Neural progenitor cell (in vitro differentiated cells): ENCODE measurements at regions not wholly inside any gene's neighbourhood (a gene's known extent, or its start where the extent isn't known, plus 50 kb on each side); places are given as distances from the start of the nearest gene placed in this dataset.
"Not testable (repeated sequence)": the region's sequence is repeated elsewhere in the genome, so short reads cannot be mapped to it uniquely, and the experiment has no call there.

ENCODE experiments used
- DNase-seq: peaks from one replicate; pipeline ENCODE4 v3.0.0-alpha.2; 2016; ENCODE audit warnings: low spot score
- H2AFZ ChIP-seq: fragments of 200-600 bp; sonication (generic); replicated peaks from 2 replicates; pipeline ENCODE4 v1.6.1; 2016; ENCODE audit warnings: antibody characterized with exemption
- H3F3A ChIP-seq: fragments of 200-600 bp; sonication (generic); 2 replicates; pipeline ENCODE4 v1.6.1; 2016; ENCODE audit warnings: antibody characterized with exemption, low read depth
- H3K27ac ChIP-seq: fragments of 200-600 bp; sonication (generic); 2 replicates; pipeline ENCODE4 v1.5.1; 2016; ENCODE audit warnings: mild to moderate bottlenecking
- H3K27me3 ChIP-seq: fragments of 200-600 bp; sonication (generic); 2 replicates; pipeline ENCODE4 v1.6.1; 2016; ENCODE audit warnings: mild to moderate bottlenecking, moderate library complexity
- H3K36me3 ChIP-seq: fragments of 200-600 bp; sonication (generic); 2 replicates; pipeline ENCODE4 v1.5.1; 2016
- H3K4me1 ChIP-seq: fragments of 200-600 bp; sonication (generic); 2 replicates; pipeline ENCODE4 v1.6.1; 2016; ENCODE audit warnings: mixed run types
- H3K4me2 ChIP-seq: fragments of 200-600 bp; sonication (generic); 2 replicates; pipeline ENCODE4 v1.6.1; 2016
- H3K4me3 ChIP-seq: fragments of 200-600 bp; sonication (generic); 2 replicates; pipeline ENCODE4 v1.5.1; 2016
- H3K79me2 ChIP-seq: fragments of 200-600 bp; sonication (generic); 2 replicates; pipeline ENCODE4 v1.6.1; 2016; ENCODE audit warnings: low read depth
- H3K9ac ChIP-seq: fragments of 200-600 bp; sonication (generic); 2 replicates; pipeline ENCODE4 v1.6.1; 2016
- H3K9me3 ChIP-seq: fragments of 200-600 bp; sonication (generic); 2 replicates; pipeline ENCODE4 v1.5.1; 2016; ENCODE audit warnings: low read depth
- H4K20me1 ChIP-seq: fragments of 200-600 bp; sonication (generic); 2 replicates; pipeline ENCODE4 v1.6.1; 2016; ENCODE audit warnings: low read depth
- H3K27ac Mint-ChIP-seq: 3 replicates; pipeline ENCODE4 v1.8.0; 2021; ENCODE audit warnings: mixed read lengths
- H3K27me3 Mint-ChIP-seq: 2 replicates; pipeline ENCODE4 v1.8.0; 2022; ENCODE audit warnings: low read depth, mild to moderate bottlenecking, inconsistent platforms, moderate library complexity, mixed read lengths; ENCODE audit not compliant: insufficient read depth
- H3K36me3 Mint-ChIP-seq: 3 replicates; pipeline ENCODE4 v1.8.0; 2021; ENCODE audit warnings: mixed read lengths
- H3K4me1 Mint-ChIP-seq: 3 replicates; pipeline ENCODE4 v1.8.0; 2021; ENCODE audit warnings: mixed read lengths
- H3K4me3 Mint-ChIP-seq: 3 replicates; pipeline ENCODE4 v1.8.0; 2021; ENCODE audit warnings: mild to moderate bottlenecking, moderate library complexity, mixed read lengths
- H3K9me3 Mint-ChIP-seq: 3 replicates; pipeline ENCODE4 v1.8.0; 2020; ENCODE audit warnings: mixed read lengths
- EZH2 ChIP-seq: fragments of 200-600 bp; sonication (generic); IDR thresholded peaks from 2 replicates; pipeline ENCODE4 v1.6.1; 2017; ENCODE audit warnings: antibody characterized with exemption, mild to moderate bottlenecking, moderate library complexity
- EZH2phosphoT487 ChIP-seq: fragments of 200-600 bp; sonication (generic); IDR thresholded peaks from 2 replicates; pipeline ENCODE4 v1.6.1; 2017; ENCODE audit warnings: antibody characterized with exemption
- TF ChIP-seq, protein P1 (sequence below): fragments of 200-600 bp; sonication (generic); IDR thresholded peaks from 2 replicates; pipeline ENCODE4 v1.5.1; 2017; ENCODE audit warnings: antibody characterized with exemption, mild to moderate bottlenecking

DNA sequence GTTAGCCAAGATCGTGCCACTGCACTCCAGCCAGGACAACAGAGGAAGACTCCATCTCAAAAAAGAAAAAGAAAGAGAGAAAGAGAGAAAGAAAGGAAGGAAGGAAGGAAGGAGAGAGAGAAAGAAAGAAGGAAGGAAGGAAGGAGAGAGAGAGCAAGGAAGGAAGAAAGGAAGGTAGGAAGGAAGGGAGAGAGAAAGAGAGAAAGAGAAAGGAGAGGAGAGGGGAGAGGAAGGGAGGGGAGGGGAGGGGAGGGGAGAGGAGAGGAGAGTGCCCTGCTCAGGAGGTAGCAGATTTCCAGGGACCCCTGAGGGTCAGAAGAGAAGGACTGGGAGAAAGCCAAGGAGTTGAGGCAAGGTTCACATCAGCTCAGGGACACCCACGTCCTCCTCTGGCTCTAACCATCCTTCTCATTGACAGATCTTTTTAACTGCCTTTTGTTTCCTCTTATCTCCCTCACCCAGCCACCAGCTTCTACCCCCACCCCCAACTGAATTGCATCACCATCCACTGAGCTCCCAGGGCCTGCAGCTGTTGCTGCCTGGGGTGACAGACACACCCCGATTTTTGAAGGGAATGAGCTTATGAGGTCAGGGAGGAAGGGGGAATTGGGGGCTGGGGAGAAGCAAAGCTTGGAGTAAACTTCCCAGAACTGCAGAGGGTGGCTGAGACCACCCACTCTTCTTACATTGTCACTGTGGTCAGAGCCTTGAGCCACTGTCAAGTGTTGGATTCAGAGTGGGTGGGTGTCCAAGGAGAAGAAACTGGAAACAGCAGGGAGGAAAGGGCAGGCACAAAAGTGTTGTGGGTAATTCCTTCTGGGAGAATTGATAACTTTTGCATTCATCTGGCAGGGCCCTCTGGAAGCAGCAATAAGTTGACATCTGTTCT lies 91.6 kb downstream of the GLUL start:
- Mint-ChIP-seq H3K27ac (no peak overlapping the region), H3K4me1 (peaks cover 42% of the 10 kb centered on the region), H3K27me3 (peaks cover 2% of the 10 kb centered on the region), H3K4me3 (no peak overlapping the region), H3K9me3 (peaks cover 3% of the 10 kb centered on the region), H3K36me3 (no peaks in the 10 kb centered on the region)
- Histone ChIP-seq H3K79me2 (no peaks in the 10 kb centered on the region), H3K9ac (no peak overlapping the region), H3K4me1 (peaks cover 20% of the 10 kb centered on the region), H3K36me3 (no peaks in the 10 kb centered on the region), H3K4me3 (no peak overlapping the region), H3K27me3 (no peaks in the 10 kb centered on the region), H3K4me2 (peak overlapping the region; percentile 55), H3K27ac (no peak overlapping the region), H3K9me3 (no peaks in the 10 kb centered on the region), H4K20me1 (no peaks in the 10 kb centered on the region), H3F3A (peaks cover 7% of the 10 kb centered on the region), H2AFZ (no peak overlapping the region)
- TF ChIP-seq EZH2phosphoT487: no peak
- TF ChIP-seq, protein P1, sequence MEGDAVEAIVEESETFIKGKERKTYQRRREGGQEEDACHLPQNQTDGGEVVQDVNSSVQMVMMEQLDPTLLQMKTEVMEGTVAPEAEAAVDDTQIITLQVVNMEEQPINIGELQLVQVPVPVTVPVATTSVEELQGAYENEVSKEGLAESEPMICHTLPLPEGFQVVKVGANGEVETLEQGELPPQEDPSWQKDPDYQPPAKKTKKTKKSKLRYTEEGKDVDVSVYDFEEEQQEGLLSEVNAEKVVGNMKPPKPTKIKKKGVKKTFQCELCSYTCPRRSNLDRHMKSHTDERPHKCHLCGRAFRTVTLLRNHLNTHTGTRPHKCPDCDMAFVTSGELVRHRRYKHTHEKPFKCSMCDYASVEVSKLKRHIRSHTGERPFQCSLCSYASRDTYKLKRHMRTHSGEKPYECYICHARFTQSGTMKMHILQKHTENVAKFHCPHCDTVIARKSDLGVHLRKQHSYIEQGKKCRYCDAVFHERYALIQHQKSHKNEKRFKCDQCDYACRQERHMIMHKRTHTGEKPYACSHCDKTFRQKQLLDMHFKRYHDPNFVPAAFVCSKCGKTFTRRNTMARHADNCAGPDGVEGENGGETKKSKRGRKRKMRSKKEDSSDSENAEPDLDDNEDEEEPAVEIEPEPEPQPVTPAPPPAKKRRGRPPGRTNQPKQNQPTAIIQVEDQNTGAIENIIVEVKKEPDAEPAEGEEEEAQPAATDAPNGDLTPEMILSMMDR: no peak
- no peak for TF ChIP-seq EZH2
- DNase-seq: peak; percentile 51

DNA sequence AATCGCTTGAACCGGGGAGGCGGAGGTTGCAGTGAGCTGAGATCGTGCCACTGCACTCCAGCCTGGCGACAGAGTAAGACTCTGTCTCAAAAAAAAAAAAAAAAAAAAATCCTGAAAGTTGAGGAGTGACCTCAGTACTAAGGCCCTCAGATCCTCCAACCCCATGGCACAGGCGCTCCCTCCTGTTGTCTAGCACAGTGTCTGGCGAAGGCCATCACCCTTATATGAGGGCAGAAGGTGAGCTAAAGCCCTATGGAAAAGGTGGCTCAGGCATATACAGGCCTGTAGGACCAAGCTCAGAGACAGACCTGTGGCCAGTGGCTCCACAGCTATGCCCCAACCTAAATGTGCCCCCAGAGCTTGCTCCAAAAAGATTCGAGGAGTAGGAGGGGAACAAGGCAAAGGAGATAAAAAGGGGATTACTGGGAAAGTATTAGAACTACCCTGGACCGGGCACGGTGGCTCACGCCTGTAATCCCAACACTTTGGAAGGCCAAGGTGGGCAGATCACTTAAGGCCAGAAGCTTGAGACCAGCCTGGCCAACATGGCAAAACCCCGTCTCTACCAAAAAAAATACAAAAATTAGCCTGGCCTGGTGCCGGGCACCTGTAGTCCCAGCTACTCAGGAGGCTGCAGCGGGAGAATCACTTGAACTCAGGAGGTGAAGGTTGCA lies 92.4 kb downstream of the GLUL start:
- not testable (repeated sequence) for H2AFZ ChIP-seq, H3K36me3 ChIP-seq, H3K4me3 ChIP-seq, H3K36me3 Mint-ChIP-seq, H3K9me3 ChIP-seq, DNase-seq, H3K27me3 ChIP-seq, H3K27me3 Mint-ChIP-seq, H3K27ac ChIP-seq, H3K4me2 ChIP-seq, H4K20me1 ChIP-seq, H3F3A ChIP-seq, H3K9me3 Mint-ChIP-seq, H3K27ac Mint-ChIP-seq, H3K79me2 ChIP-seq, H3K4me3 Mint-ChIP-seq, H3K9ac ChIP-seq
- H3K4me1 Mint-ChIP-seq: peaks cover 38% of the 10 kb centered on the region
- peaks cover 20% of the 10 kb centered on the region for H3K4me1 ChIP-seq

DNA sequence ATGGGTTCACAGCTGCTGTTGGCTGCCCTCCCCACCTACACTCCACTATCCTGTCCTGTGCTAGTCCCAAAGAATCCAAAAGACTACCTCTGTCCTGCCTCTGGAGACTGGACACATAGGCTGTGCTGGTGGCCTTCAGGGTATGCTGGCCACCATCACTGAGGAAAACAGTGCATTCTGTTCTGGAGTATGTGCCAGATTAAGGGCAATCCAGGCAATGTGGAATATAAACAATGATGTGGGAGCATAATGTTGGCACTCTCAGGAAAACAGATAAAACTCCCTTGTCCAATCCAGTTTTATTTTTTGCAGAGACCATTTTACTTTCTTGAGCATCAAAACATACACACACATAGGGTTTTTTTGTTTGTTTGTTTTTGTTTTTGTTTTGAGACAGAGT lies 94.3 kb downstream of the GLUL start:
- TF ChIP-seq EZH2phosphoT487: no peak
- TF ChIP-seq EZH2: no peak
- TF ChIP-seq, protein P1: no peak
- no peak overlapping the region for H3K4me3 ChIP-seq
- H3K36me3 Mint-ChIP-seq: no peaks in the 10 kb centered on the region
- H3K4me1 Mint-ChIP-seq: peaks cover 27% of the 10 kb centered on the region
- H3K9me3 ChIP-seq: no peaks in the 10 kb centered on the region
- H3K79me2 ChIP-seq: no peaks in the 10 kb centered on the region
- peaks cover 17% of the 10 kb centered on the region for H3K4me1 ChIP-seq
- no peak overlapping the region for H2AFZ ChIP-seq
- no peaks in the 10 kb centered on the region for H3K36me3 ChIP-seq
- H3K9ac ChIP-seq: no peak overlapping the region
- no peaks in the 10 kb centered on the region for H3K27me3 ChIP-seq
- H3K27me3 Mint-ChIP-seq: peaks cover 5% of the 10 kb centered on the region
- no peak overlapping the region for H3K27ac Mint-ChIP-seq
- no peak overlapping the region for H3K27ac ChIP-seq
- peaks cover 7% of the 10 kb centered on the region for H3F3A ChIP-seq
- no peaks in the 10 kb centered on the region for H4K20me1 ChIP-seq
- no peak overlapping the region for H3K4me3 Mint-ChIP-seq
- no peaks in the 10 kb centered on the region for H3K9me3 Mint-ChIP-seq
- no peak for DNase-seq
- H3K4me2 ChIP-seq: no peak overlapping the region

DNA sequence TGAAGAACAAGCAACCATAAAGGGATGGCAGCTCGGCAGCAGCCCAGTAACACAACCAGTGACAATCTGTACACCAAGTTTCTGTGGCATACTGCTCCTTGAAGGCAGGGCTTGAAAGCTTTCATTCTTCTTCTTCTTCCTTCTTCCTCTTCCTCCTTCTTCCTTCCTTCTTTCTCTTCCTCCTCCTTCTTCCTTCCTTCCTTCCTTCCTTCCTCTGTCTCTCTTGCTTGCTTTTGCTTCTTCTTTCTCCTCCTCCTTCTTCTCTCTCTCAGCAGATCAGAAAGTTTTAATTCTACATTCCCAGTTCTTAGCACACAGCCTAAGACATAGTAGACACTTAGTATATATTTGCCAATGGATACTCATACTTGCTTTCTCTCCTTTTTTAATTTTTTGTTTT lies 95.9 kb downstream of the GLUL start:
- Histone ChIP-seq H3K4me3 (no peak overlapping the region), H3F3A (no peaks in the 10 kb centered on the region), H4K20me1 (no peaks in the 10 kb centered on the region), H3K79me2 (no peaks in the 10 kb centered on the region), H2AFZ (no peak overlapping the region), H3K36me3 (no peaks in the 10 kb centered on the region), H3K4me2 (no peak overlapping the region), H3K4me1 (peaks cover 5% of the 10 kb centered on the region), H3K9ac (no peak overlapping the region), H3K9me3 (no peaks in the 10 kb centered on the region), H3K27me3 (no peaks in the 10 kb centered on the region), H3K27ac (no peak overlapping the region)
- Mint-ChIP-seq H3K27ac (no peak overlapping the region), H3K36me3 (no peaks in the 10 kb centered on the region), H3K4me1 (peaks cover 11% of the 10 kb centered on the region), H3K4me3 (no peak overlapping the region), H3K27me3 (peaks cover 5% of the 10 kb centered on the region), H3K9me3 (no peaks in the 10 kb centered on the region)
- TF ChIP-seq EZH2 (no peak), EZH2phosphoT487 (no peak)
- TF ChIP-seq, protein P1: no peak
- DNase-seq: no peak
